Colon (tissue), 2 donors: ENCODE measurements at regions not wholly inside any gene's neighbourhood (a gene's known extent, or its start where the extent isn't known, plus 50 kb on each side); places are given as distances from the start of the nearest gene placed in this dataset.
"Not testable (repeated sequence)": the region's sequence is repeated elsewhere in the genome, so short reads cannot be mapped to it uniquely, and the experiment has no call there.

Source experiments
- FAIRE-seq: peaks from 2 replicates; lab custom pipeline; 2012; peaks lifted over from hg19 to GRCh38; lab: Jason Lieb, UNC
- donor health status: control.
- donor health status: control.

- no peak for FAIRE-seq
Observed at GRCh38 chr7:16369855-16370254, 51.5 kb downstream of the CRPPA start.

GRCh38 chr7:16369309-16369708 lies 52.0 kb downstream of the CRPPA start:
- not testable (repeated sequence) for FAIRE-seq

- no peak for FAIRE-seq
Observed at GRCh38 chr7:16368885-16369284, 52.5 kb downstream of the CRPPA start.

GRCh38 chr7:16367115-16367514 lies 54.2 kb downstream of the CRPPA start:
- no peak for FAIRE-seq

GRCh38 chr7:16365952-16366351 lies 55.4 kb downstream of the CRPPA start:
- FAIRE-seq = no peak

- no peak for FAIRE-seq
Observed at GRCh38 chr7:16365177-16365576, 56.2 kb downstream of the CRPPA start.

GRCh38 chr7:16359216-16359615 lies 62.1 kb downstream of the CRPPA start:
- FAIRE-seq = no peak

- FAIRE-seq = no peak
Observed at GRCh38 chr7:16357921-16358320, 63.4 kb downstream of the CRPPA start.

- FAIRE-seq = no peak
Observed at GRCh38 chr7:16357474-16357873, 63.9 kb downstream of the CRPPA start.

GRCh38 chr7:16356301-16356958 lies 64.9 kb downstream of the CRPPA start:
- no peak for FAIRE-seq

- FAIRE-seq = no peak
Observed at GRCh38 chr7:16354573-16354972, 66.8 kb downstream of the CRPPA start.

- no peak for FAIRE-seq
Observed at GRCh38 chr7:16353226-16353625, 68.1 kb downstream of the CRPPA start.

- no peak for FAIRE-seq
Observed at GRCh38 chr7:16350634-16351033, 70.7 kb downstream of the CRPPA start.

GRCh38 chr7:16348251-16348650 lies 73.1 kb downstream of the CRPPA start:
- FAIRE-seq = no peak

- no peak for FAIRE-seq
Observed at GRCh38 chr7:16347827-16348192, 73.5 kb downstream of the CRPPA start.

GRCh38 chr7:16347066-16347826 lies 74.1 kb downstream of the CRPPA start:
- no peak for FAIRE-seq

- FAIRE-seq = no peak
Observed at GRCh38 chr7:16345979-16346958, 75.1 kb downstream of the CRPPA start.

GRCh38 chr7:16344927-16345326 lies 76.4 kb downstream of the CRPPA start:
- no peak for FAIRE-seq

- FAIRE-seq = no peak
Observed at GRCh38 chr7:16343612-16344011, 77.7 kb downstream of the CRPPA start.

- no peak for FAIRE-seq
Observed at GRCh38 chr7:16338065-16338464, 83.3 kb downstream of the CRPPA start.

- FAIRE-seq = no peak
Observed at GRCh38 chr7:16326106-16326505, 95.2 kb downstream of the CRPPA start.

GRCh38 chr7:16323313-16323712 lies 98.0 kb downstream of the CRPPA start:
- no peak for FAIRE-seq
